ENCODE measurements at regions not wholly inside any gene's neighbourhood (a gene's known extent, or its start where the extent isn't known, plus 50 kb on each side); places are given as distances from the start of the nearest gene placed in this dataset.

GRCh38 chr17:73759734-73760438 is 115.6 kb upstream of the SDK2 start:
- TF ChIP-seq, protein P1, sequence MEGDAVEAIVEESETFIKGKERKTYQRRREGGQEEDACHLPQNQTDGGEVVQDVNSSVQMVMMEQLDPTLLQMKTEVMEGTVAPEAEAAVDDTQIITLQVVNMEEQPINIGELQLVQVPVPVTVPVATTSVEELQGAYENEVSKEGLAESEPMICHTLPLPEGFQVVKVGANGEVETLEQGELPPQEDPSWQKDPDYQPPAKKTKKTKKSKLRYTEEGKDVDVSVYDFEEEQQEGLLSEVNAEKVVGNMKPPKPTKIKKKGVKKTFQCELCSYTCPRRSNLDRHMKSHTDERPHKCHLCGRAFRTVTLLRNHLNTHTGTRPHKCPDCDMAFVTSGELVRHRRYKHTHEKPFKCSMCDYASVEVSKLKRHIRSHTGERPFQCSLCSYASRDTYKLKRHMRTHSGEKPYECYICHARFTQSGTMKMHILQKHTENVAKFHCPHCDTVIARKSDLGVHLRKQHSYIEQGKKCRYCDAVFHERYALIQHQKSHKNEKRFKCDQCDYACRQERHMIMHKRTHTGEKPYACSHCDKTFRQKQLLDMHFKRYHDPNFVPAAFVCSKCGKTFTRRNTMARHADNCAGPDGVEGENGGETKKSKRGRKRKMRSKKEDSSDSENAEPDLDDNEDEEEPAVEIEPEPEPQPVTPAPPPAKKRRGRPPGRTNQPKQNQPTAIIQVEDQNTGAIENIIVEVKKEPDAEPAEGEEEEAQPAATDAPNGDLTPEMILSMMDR (IDR thresholded peaks at IDR 0.05; ENCODE audit: low read depth, low read length) = no peak
- H3K4me3 ChIP-seq (ENCODE audit: low read depth, low read length) = no peak overlapping the region

GRCh38 chr17:73760439-73760758 is 116.2 kb upstream of the SDK2 start:
- TF ChIP-seq, protein P1 (IDR thresholded peaks at IDR 0.05; ENCODE audit: low read depth, low read length) = no peak
- H3K4me3 ChIP-seq (ENCODE audit: low read depth, low read length) = no peak overlapping the region

GRCh38 chr17:73765824-73766563 is 121.7 kb upstream of the SDK2 start:
- TF ChIP-seq, protein P1 (IDR thresholded peaks at IDR 0.05; ENCODE audit: low read depth, low read length) = no peak

GRCh38 chr17:73767696-73768095 is 123.5 kb upstream of the SDK2 start:
- H3K4me3 ChIP-seq (ENCODE audit: low read depth, low read length) = no peak overlapping the region
- TF ChIP-seq, protein P1 (IDR thresholded peaks at IDR 0.05; ENCODE audit: low read depth, low read length) = no peak

More at GRCh38 chr17:73765824-73766563, 121.7 kb upstream of the SDK2 start:
- no peak overlapping the region for H3K4me3 ChIP-seq (ENCODE audit: low read depth, low read length)

GRCh38 chr17:73768691-73769090 is 124.4 kb upstream of the SDK2 start:
- no peak overlapping the region for H3K4me3 ChIP-seq (ENCODE audit: low read depth, low read length)
- TF ChIP-seq, protein P1 (IDR thresholded peaks at IDR 0.05; ENCODE audit: low read depth, low read length) = no peak

- TF ChIP-seq, protein P1 (IDR thresholded peaks at IDR 0.05; ENCODE audit: low read depth, low read length) = no peak
- H3K4me3 ChIP-seq (ENCODE audit: low read depth, low read length) = no peak overlapping the region
Observed at GRCh38 chr17:73769479-73769878, 125.2 kb upstream of the SDK2 start.

All from WI38 (cell line).